ENCODE measurements at regions not wholly inside any gene's neighbourhood (a gene's known extent, or its start where the extent isn't known, plus 50 kb on each side); places are given as distances from the start of the nearest gene placed in this dataset.

- Histone ChIP-seq H3K4me3 (ENCODE audit: low read length) (no peak overlapping the region), H3K9me3 (ENCODE audit: insufficient read depth, low read length) (no peaks in the 10 kb centered on the region; the same call in 1 of the 2 replicates), H3K27me3 (ENCODE audit: low read depth, low read length) (no peaks in the 10 kb centered on the region), H3K27ac (ENCODE audit: low read length) (no peak overlapping the region), H3K9ac (ENCODE audit: low read length) (no peak overlapping the region), H3K36me3 (replicated peaks; ENCODE audit: low read depth, low read length) (no peaks in the 10 kb centered on the region), H3K4me2 (ENCODE audit: low read length) (no peak overlapping the region), H4K20me1 (ENCODE audit: insufficient read depth, low read length) (no peaks in the 10 kb centered on the region), H3K79me2 (ENCODE audit: low read length) (no peaks in the 10 kb centered on the region), H2AFZ (ENCODE audit: low read depth, low read length) (no peak overlapping the region), H3K4me1 (ENCODE audit: low read length) (no peaks in the 10 kb centered on the region)
- TF ChIP-seq EZH2phosphoT487 (IDR thresholded peaks at IDR 0.05; ENCODE audit: low read depth) = no peak
- TF ChIP-seq, protein P1, sequence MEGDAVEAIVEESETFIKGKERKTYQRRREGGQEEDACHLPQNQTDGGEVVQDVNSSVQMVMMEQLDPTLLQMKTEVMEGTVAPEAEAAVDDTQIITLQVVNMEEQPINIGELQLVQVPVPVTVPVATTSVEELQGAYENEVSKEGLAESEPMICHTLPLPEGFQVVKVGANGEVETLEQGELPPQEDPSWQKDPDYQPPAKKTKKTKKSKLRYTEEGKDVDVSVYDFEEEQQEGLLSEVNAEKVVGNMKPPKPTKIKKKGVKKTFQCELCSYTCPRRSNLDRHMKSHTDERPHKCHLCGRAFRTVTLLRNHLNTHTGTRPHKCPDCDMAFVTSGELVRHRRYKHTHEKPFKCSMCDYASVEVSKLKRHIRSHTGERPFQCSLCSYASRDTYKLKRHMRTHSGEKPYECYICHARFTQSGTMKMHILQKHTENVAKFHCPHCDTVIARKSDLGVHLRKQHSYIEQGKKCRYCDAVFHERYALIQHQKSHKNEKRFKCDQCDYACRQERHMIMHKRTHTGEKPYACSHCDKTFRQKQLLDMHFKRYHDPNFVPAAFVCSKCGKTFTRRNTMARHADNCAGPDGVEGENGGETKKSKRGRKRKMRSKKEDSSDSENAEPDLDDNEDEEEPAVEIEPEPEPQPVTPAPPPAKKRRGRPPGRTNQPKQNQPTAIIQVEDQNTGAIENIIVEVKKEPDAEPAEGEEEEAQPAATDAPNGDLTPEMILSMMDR (IDR thresholded peaks at IDR 0.05; ENCODE audit: low read depth, low read length) = no peak
These were observed 124.2 kb upstream of the HNRNPU start for GRCh38 chr1:244988521-244988920.

DNA sequence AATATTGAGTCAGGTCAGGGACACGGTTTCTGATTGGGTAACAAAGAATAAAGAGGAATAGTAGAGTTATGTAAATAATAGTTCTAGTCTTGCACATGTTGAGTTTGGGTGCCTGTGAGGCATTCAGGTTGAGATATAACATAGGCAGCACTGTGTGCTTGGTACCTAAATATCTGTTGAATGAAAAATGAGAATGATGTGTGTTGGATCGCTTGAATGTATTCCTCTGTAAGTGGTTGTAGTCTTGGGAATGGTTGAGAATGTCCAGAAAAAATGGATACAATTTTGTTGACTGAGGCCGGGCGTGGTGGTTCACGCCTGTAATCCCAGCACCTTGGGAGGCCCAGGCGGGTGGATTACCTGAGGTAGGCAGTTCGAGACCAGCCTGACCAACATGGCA, 116.3 kb upstream of the HNRNPU start:
- no peak overlapping the region for H2AFZ ChIP-seq (ENCODE audit: low read depth, low read length)
- TF ChIP-seq, protein P1 (IDR thresholded peaks at IDR 0.05; ENCODE audit: low read depth, low read length) = no peak
- no peak for TF ChIP-seq EZH2phosphoT487 (IDR thresholded peaks at IDR 0.05; ENCODE audit: low read depth)
- no peak overlapping the region for H3K4me3 ChIP-seq (ENCODE audit: low read length)
- no peaks in the 10 kb centered on the region for H3K79me2 ChIP-seq (ENCODE audit: low read length)
- H4K20me1 ChIP-seq (ENCODE audit: insufficient read depth, low read length) = no peaks in the 10 kb centered on the region
- H3K9ac ChIP-seq (ENCODE audit: low read length) = no peak overlapping the region
- H3K4me1 ChIP-seq (ENCODE audit: low read length) = peaks cover 4% of the 10 kb centered on the region; the same call in 1 of the 2 replicates
- no peaks in the 10 kb centered on the region for H3K36me3 ChIP-seq (replicated peaks; ENCODE audit: low read depth, low read length)
- no peak overlapping the region for H3K27ac ChIP-seq (ENCODE audit: low read length)
- H3K9me3 ChIP-seq (ENCODE audit: insufficient read depth, low read length) = no peaks in the 10 kb centered on the region
- H3K27me3 ChIP-seq (ENCODE audit: low read depth, low read length) = no peaks in the 10 kb centered on the region
- H3K4me2 ChIP-seq (ENCODE audit: low read length) = no peak overlapping the region

GRCh38 chr1:244974550-244974949, 110.2 kb upstream of the HNRNPU start:
- no peak for TF ChIP-seq EZH2phosphoT487 (IDR thresholded peaks at IDR 0.05; ENCODE audit: low read depth)
- TF ChIP-seq, protein P1 (IDR thresholded peaks at IDR 0.05; ENCODE audit: low read depth, low read length) = no peak
- Histone ChIP-seq H3K36me3 (replicated peaks; ENCODE audit: low read depth, low read length) (no peaks in the 10 kb centered on the region), H3K79me2 (ENCODE audit: low read length) (peaks cover 3% of the 10 kb centered on the region; the same call in 1 of the 2 replicates), H3K9me3 (ENCODE audit: insufficient read depth, low read length) (no peaks in the 10 kb centered on the region), H3K4me2 (ENCODE audit: low read length) (no peak overlapping the region), H2AFZ (ENCODE audit: low read depth, low read length) (no peak overlapping the region), H3K27me3 (ENCODE audit: low read depth, low read length) (no peaks in the 10 kb centered on the region), H3K4me3 (ENCODE audit: low read length) (no peak overlapping the region), H3K4me1 (ENCODE audit: low read length) (peaks cover 5% of the 10 kb centered on the region), H3K27ac (ENCODE audit: low read length) (no peak overlapping the region), H4K20me1 (ENCODE audit: insufficient read depth, low read length) (no peaks in the 10 kb centered on the region), H3K9ac (ENCODE audit: low read length) (no peak overlapping the region)

GRCh38 chr1:244974106-244974505, 109.8 kb upstream of the HNRNPU start:
- Histone ChIP-seq H3K27ac (ENCODE audit: low read length) (no peak overlapping the region), H3K9ac (ENCODE audit: low read length) (no peak overlapping the region)

More at GRCh38 chr1:244974106-244974505, 109.8 kb upstream of the HNRNPU start:
- H3K4me1 ChIP-seq (ENCODE audit: low read length) = peaks cover 5% of the 10 kb centered on the region
- TF ChIP-seq EZH2phosphoT487 (IDR thresholded peaks at IDR 0.05; ENCODE audit: low read depth) = no peak
- TF ChIP-seq, protein P1 (IDR thresholded peaks at IDR 0.05; ENCODE audit: low read depth, low read length) = no peak
- peaks cover 3% of the 10 kb centered on the region; the same call in 1 of the 2 replicates for H3K79me2 ChIP-seq (ENCODE audit: low read length)
- H3K27me3 ChIP-seq (ENCODE audit: low read depth, low read length) = no peaks in the 10 kb centered on the region
- no peak overlapping the region for H3K4me3 ChIP-seq (ENCODE audit: low read length)
- no peak overlapping the region for H3K4me2 ChIP-seq (ENCODE audit: low read length)
- no peaks in the 10 kb centered on the region for H3K9me3 ChIP-seq (ENCODE audit: insufficient read depth, low read length)
- no peaks in the 10 kb centered on the region for H4K20me1 ChIP-seq (ENCODE audit: insufficient read depth, low read length)
- H3K36me3 ChIP-seq (replicated peaks; ENCODE audit: low read depth, low read length) = no peaks in the 10 kb centered on the region
- H2AFZ ChIP-seq (ENCODE audit: low read depth, low read length) = no peak overlapping the region
